GM19372 (cell line): ENCODE measurements at regions not wholly inside any gene's neighbourhood (a gene's known extent, or its start where the extent isn't known, plus 50 kb on each side); places are given as distances from the start of the nearest gene placed in this dataset.

Experiments used
- ATAC-seq: cut with Tn5 transposase; IDR thresholded peaks from one replicate; pipeline ENCODE4 v1.9.1; 2021; ENCODE audit warnings: mild to moderate bottlenecking, low read depth, moderate library complexity; ENCODE audit not compliant: unreplicated experiment

- ATAC-seq: no peak
Observed at GRCh38 chr2:196473617-196474016, 165.9 kb upstream of the CCDC150 start.

GRCh38 chr2:196475611-196476010 lies 163.9 kb upstream of the CCDC150 start:
- no peak for ATAC-seq

GRCh38 chr2:196478588-196478987 lies 160.9 kb upstream of the CCDC150 start:
- ATAC-seq: no peak

GRCh38 chr2:196479350-196479749 lies 160.2 kb upstream of the CCDC150 start:
- ATAC-seq: no peak

- ATAC-seq: no peak
Observed at GRCh38 chr2:196480653-196481323, 158.7 kb upstream of the CCDC150 start.

- ATAC-seq: no peak
Observed at GRCh38 chr2:196481324-196481697, 158.2 kb upstream of the CCDC150 start.

- ATAC-seq: no peak
Observed at GRCh38 chr2:196482119-196483065, 157.1 kb upstream of the CCDC150 start.

GRCh38 chr2:196486146-196486545 lies 153.4 kb upstream of the CCDC150 start:
- ATAC-seq: no peak

GRCh38 chr2:196487417-196487816 lies 152.1 kb upstream of the CCDC150 start:
- no peak for ATAC-seq

- ATAC-seq: no peak
Observed at GRCh38 chr2:196489371-196489770, 150.1 kb upstream of the CCDC150 start.

GRCh38 chr2:196492946-196493345 lies 146.6 kb upstream of the CCDC150 start:
- no peak for ATAC-seq

GRCh38 chr2:196498962-196499361 lies 140.6 kb upstream of the CCDC150 start:
- no peak for ATAC-seq

GRCh38 chr2:196499686-196500085 lies 139.8 kb upstream of the CCDC150 start:
- ATAC-seq: no peak

GRCh38 chr2:196500686-196501431 lies 138.7 kb upstream of the CCDC150 start:
- ATAC-seq: no peak

- no peak for ATAC-seq
Observed at GRCh38 chr2:196501836-196502235, 137.7 kb upstream of the CCDC150 start.

GRCh38 chr2:196502386-196502785 lies 137.1 kb upstream of the CCDC150 start:
- ATAC-seq: no peak

GRCh38 chr2:196503398-196503797 lies 136.1 kb upstream of the CCDC150 start:
- ATAC-seq: no peak

GRCh38 chr2:196504788-196505187 lies 134.7 kb upstream of the CCDC150 start:
- peak; percentile 86 for ATAC-seq

- ATAC-seq: no peak
Observed at GRCh38 chr2:196510246-196510645, 129.3 kb upstream of the CCDC150 start.

- ATAC-seq: no peak
Observed at GRCh38 chr2:196511258-196512168, 128.0 kb upstream of the CCDC150 start.
